ENCODE measurements at regions not wholly inside any gene's neighbourhood (a gene's known extent, or its start where the extent isn't known, plus 50 kb on each side); places are given as distances from the start of the nearest gene placed in this dataset.

GRCh38 chr4:17195461-17196275, 297.2 kb upstream of the LDB2 start:
- no peak for TF ChIP-seq CTCF (IDR thresholded peaks at IDR 0.05; ENCODE audit: insufficient read depth, low read length)
- no peak overlapping the region for H3K4me3 ChIP-seq (ENCODE audit: low read depth, low read length)
- DNase-seq (ENCODE audit: low read depth), result no peak

- DNase-seq (ENCODE audit: low read depth), result no peak
- H3K4me3 ChIP-seq (ENCODE audit: low read depth, low read length), result no peak overlapping the region
- no peak for TF ChIP-seq CTCF (IDR thresholded peaks at IDR 0.05; ENCODE audit: insufficient read depth, low read length)
These were observed 296.1 kb upstream of the LDB2 start for GRCh38 chr4:17194586-17194985.

- DNase-seq (ENCODE audit: low read depth), result no peak
- H3K4me3 ChIP-seq (ENCODE audit: low read depth, low read length), result no peak overlapping the region
- no peak for TF ChIP-seq CTCF (IDR thresholded peaks at IDR 0.05; ENCODE audit: insufficient read depth, low read length)
These were observed 291.3 kb upstream of the LDB2 start for GRCh38 chr4:17189759-17190158.

GRCh38 chr4:17189401-17189720, 290.9 kb upstream of the LDB2 start:
- DNase-seq (ENCODE audit: low read depth), result peak; percentile 86
- TF ChIP-seq CTCF (IDR thresholded peaks at IDR 0.05; ENCODE audit: insufficient read depth, low read length), result no peak
- no peak overlapping the region for H3K4me3 ChIP-seq (ENCODE audit: low read depth, low read length)

- DNase-seq (ENCODE audit: low read depth), result peak; percentile 41
- no peak overlapping the region for H3K4me3 ChIP-seq (ENCODE audit: low read depth, low read length)
- no peak for TF ChIP-seq CTCF (IDR thresholded peaks at IDR 0.05; ENCODE audit: insufficient read depth, low read length)
These were observed 290.3 kb upstream of the LDB2 start for GRCh38 chr4:17188547-17189400.

GRCh38 chr4:17188125-17188524, 289.7 kb upstream of the LDB2 start:
- H3K4me3 ChIP-seq (ENCODE audit: low read depth, low read length), result no peak overlapping the region
- no peak for TF ChIP-seq CTCF (IDR thresholded peaks at IDR 0.05; ENCODE audit: insufficient read depth, low read length)
- DNase-seq (ENCODE audit: low read depth), result no peak
